ENCODE measurements at regions not wholly inside any gene's neighbourhood (a gene's known extent, or its start where the extent isn't known, plus 50 kb on each side); places are given as distances from the start of the nearest gene placed in this dataset.
"Not testable (repeated sequence)": the region's sequence is repeated elsewhere in the genome, so short reads cannot be mapped to it uniquely, and the experiment has no call there.

DNA sequence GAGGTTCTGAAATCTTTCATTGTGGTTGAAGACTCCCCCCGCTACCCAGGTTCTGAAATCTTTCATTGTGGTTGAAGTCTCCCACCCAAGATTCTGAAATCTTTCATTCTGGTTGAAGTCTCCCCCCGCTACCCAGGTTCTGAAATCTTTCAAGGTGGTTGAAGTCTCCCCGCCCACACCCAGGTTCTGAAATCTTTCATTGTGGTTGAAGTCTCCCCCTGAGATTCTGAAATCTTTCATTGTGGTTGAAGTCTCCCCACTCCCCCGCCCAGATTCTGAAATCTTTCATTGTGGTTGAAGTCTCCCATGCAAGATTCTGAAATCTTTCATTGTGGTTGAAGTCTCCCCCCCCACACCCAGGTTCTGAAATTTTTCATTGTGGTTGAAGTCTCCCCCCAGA, 916.6 kb downstream of the BRD1 start:
- TF ChIP-seq, protein P1, sequence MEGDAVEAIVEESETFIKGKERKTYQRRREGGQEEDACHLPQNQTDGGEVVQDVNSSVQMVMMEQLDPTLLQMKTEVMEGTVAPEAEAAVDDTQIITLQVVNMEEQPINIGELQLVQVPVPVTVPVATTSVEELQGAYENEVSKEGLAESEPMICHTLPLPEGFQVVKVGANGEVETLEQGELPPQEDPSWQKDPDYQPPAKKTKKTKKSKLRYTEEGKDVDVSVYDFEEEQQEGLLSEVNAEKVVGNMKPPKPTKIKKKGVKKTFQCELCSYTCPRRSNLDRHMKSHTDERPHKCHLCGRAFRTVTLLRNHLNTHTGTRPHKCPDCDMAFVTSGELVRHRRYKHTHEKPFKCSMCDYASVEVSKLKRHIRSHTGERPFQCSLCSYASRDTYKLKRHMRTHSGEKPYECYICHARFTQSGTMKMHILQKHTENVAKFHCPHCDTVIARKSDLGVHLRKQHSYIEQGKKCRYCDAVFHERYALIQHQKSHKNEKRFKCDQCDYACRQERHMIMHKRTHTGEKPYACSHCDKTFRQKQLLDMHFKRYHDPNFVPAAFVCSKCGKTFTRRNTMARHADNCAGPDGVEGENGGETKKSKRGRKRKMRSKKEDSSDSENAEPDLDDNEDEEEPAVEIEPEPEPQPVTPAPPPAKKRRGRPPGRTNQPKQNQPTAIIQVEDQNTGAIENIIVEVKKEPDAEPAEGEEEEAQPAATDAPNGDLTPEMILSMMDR (IDR thresholded peaks at IDR 0.05) = not testable (repeated sequence)
- not testable (repeated sequence) for TF ChIP-seq EP300, POLR2AphosphoS5, POLR2A (IDR thresholded peaks at IDR 0.05)
